ENCODE measurements at regions not wholly inside any gene's neighbourhood (a gene's known extent, or its start where the extent isn't known, plus 50 kb on each side); places are given as distances from the start of the nearest gene placed in this dataset.
A peak's percentile ranks its signal among the peaks of the same experiment; 100 is the strongest.

DNA sequence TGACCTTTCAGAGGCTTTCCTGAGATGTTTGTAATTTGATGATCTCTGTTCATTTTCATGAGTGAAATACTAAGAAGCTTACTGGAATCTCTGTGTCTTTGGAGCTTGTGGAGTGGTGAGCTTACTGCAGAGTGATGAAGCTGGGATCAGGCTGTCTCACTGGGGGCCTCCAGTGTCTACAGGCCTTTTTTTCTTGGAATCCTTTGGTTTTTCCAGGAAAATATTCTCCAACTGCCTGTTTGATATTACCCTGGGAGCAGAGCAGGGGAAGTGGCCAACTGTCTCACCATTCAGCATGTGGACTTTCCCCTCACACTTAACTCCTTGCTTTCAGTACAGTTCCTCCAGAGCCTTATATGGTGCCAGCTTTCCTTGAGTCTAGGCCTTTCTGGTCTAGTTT, 62.0 kb upstream of the KCNA1 start:
- H3K4me2 ChIP-seq (ENCODE audit: low read length), result no peak overlapping the region
- no peak overlapping the region for H2AFZ ChIP-seq (ENCODE audit: low read depth, low read length)
- H3K79me2 ChIP-seq (ENCODE audit: low read length), result no peaks in the 10 kb centered on the region
- TF ChIP-seq, protein P1, sequence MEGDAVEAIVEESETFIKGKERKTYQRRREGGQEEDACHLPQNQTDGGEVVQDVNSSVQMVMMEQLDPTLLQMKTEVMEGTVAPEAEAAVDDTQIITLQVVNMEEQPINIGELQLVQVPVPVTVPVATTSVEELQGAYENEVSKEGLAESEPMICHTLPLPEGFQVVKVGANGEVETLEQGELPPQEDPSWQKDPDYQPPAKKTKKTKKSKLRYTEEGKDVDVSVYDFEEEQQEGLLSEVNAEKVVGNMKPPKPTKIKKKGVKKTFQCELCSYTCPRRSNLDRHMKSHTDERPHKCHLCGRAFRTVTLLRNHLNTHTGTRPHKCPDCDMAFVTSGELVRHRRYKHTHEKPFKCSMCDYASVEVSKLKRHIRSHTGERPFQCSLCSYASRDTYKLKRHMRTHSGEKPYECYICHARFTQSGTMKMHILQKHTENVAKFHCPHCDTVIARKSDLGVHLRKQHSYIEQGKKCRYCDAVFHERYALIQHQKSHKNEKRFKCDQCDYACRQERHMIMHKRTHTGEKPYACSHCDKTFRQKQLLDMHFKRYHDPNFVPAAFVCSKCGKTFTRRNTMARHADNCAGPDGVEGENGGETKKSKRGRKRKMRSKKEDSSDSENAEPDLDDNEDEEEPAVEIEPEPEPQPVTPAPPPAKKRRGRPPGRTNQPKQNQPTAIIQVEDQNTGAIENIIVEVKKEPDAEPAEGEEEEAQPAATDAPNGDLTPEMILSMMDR (IDR thresholded peaks at IDR 0.05; ENCODE audit: low read depth, low read length), result no peak
- TF ChIP-seq EZH2phosphoT487 (IDR thresholded peaks at IDR 0.05; ENCODE audit: low read depth), result no peak
- H3K4me3 ChIP-seq (ENCODE audit: low read length), result no peak overlapping the region
- H3K9me3 ChIP-seq (ENCODE audit: insufficient read depth, low read length), result no peaks in the 10 kb centered on the region
- H3K36me3 ChIP-seq (replicated peaks; ENCODE audit: low read depth, low read length), result peaks cover 3% of the 10 kb centered on the region
- H3K27me3 ChIP-seq (ENCODE audit: low read depth, low read length), result peaks cover 2% of the 10 kb centered on the region; the same call in 1 of the 2 replicates
- no peak overlapping the region for H3K27ac ChIP-seq (ENCODE audit: low read length)
- no peaks in the 10 kb centered on the region for H4K20me1 ChIP-seq (ENCODE audit: insufficient read depth, low read length)
- H3K4me1 ChIP-seq (ENCODE audit: low read length), result peaks cover 4% of the 10 kb centered on the region
- no peak overlapping the region for H3K9ac ChIP-seq (ENCODE audit: low read length)

DNA sequence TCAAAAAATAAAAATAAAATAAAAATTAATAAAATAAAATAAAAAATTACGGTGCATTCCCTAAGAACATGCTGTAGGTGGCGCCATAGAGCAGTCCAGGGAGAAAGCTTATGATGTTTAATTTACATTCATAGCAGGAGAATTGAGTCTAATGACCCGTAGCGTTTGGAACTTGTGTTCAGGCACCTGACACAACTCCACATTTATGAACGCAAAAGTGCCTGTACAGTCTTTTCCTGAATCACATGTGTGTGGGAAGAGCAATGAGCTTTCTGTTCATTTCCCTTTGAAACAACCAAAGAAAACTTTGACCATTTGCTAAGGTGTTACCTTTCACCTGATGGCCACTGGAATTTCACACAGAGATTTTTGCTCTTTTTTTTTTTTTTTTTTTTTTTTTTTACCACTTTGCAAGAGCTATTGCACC, 60.6 kb upstream of the KCNA1 start:
- Histone ChIP-seq H3K27me3 (ENCODE audit: low read depth, low read length) (peaks cover 2% of the 10 kb centered on the region; the same call in 1 of the 2 replicates), H3K9me3 (ENCODE audit: insufficient read depth, low read length) (no peaks in the 10 kb centered on the region), H3K4me3 (ENCODE audit: low read length) (no peak overlapping the region), H4K20me1 (ENCODE audit: insufficient read depth, low read length) (no peaks in the 10 kb centered on the region), H3K9ac (ENCODE audit: low read length) (peak overlapping the region; percentile 25; the same call in 1 of the 2 replicates), H3K4me2 (ENCODE audit: low read length) (peak overlapping the region; percentile 57), H3K4me1 (ENCODE audit: low read length) (peaks cover 3% of the 10 kb centered on the region), H2AFZ (ENCODE audit: low read depth, low read length) (no peak overlapping the region), H3K79me2 (ENCODE audit: low read length) (no peaks in the 10 kb centered on the region), H3K36me3 (replicated peaks; ENCODE audit: low read depth, low read length) (no peaks in the 10 kb centered on the region), H3K27ac (ENCODE audit: low read length) (no peak overlapping the region)
- no peak for TF ChIP-seq EZH2phosphoT487 (IDR thresholded peaks at IDR 0.05; ENCODE audit: low read depth)
- TF ChIP-seq, protein P1 (IDR thresholded peaks at IDR 0.05; ENCODE audit: low read depth, low read length), result peak; percentile 39

DNA sequence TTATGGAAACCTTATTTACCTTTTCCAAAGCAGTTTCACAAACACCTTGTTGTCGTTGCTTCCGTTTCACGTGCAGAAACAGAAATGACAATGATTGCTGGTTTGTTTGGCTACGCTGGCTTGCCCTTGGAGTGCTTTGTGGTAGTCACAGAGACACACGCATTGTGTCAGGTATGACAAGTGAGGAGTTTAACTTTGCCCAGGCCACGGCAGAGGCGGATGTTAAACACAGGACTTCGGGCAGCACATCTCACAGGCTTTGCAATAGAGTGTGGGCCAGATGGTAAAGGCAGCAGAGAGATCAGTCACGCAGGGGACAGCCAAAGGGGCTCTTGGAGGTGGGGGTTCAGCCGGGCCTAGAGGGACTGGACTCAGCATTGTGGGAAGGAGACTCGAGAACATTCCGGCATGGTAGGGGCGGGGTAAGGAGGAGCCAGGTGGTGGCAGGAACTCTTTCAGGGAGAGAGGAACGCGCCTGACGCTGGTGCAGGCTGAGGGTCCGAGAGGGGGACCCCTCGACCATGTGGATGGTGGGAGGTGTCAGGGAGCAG, 59.8 kb upstream of the KCNA1 start:
- TF ChIP-seq, protein P1 (IDR thresholded peaks at IDR 0.05; ENCODE audit: low read depth, low read length), result no peak
- TF ChIP-seq EZH2phosphoT487 (IDR thresholded peaks at IDR 0.05; ENCODE audit: low read depth), result no peak
- H3K9me3 ChIP-seq (ENCODE audit: insufficient read depth, low read length), result no peaks in the 10 kb centered on the region
- H4K20me1 ChIP-seq (ENCODE audit: insufficient read depth, low read length), result no peaks in the 10 kb centered on the region
- H3K79me2 ChIP-seq (ENCODE audit: low read length), result no peaks in the 10 kb centered on the region
- H3K27ac ChIP-seq (ENCODE audit: low read length), result no peak overlapping the region
- H2AFZ ChIP-seq (ENCODE audit: low read depth, low read length), result no peak overlapping the region
- peaks cover 2% of the 10 kb centered on the region; the same call in 1 of the 2 replicates for H3K27me3 ChIP-seq (ENCODE audit: low read depth, low read length)
- H3K4me2 ChIP-seq (ENCODE audit: low read length), result no peak overlapping the region
- H3K36me3 ChIP-seq (replicated peaks; ENCODE audit: low read depth, low read length), result no peaks in the 10 kb centered on the region
- H3K4me1 ChIP-seq (ENCODE audit: low read length), result peaks cover 3% of the 10 kb centered on the region
- H3K9ac ChIP-seq (ENCODE audit: low read length), result no peak overlapping the region
- H3K4me3 ChIP-seq (ENCODE audit: low read length), result no peak overlapping the region

DNA sequence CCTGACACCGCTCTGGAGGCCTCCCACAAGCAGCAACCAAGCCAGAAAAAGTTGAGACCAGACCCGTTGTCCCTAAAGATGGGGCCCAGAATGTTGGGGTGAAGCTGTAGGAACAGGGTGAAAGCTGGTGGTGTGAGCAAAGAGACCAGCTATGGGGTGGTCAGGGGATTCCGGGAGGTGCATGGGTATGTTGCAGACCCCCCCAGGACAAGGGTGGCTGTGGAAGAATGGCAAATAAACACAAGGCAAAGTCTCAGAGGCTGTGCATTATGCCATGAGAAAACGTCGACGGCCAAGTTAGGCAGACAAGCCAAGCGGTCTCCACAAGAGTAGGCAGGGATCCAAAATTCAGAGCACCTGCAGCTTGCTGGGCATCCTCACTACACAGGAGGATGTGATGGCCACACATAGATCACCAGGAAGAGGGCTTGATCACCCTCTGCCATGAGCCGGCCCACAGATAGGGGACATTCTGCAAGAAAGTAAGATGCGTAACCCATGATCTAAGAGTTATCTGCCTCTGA, 58.8 kb upstream of the KCNA1 start:
- Histone ChIP-seq H3K4me3 (ENCODE audit: low read length) (no peak overlapping the region), H3K4me2 (ENCODE audit: low read length) (no peak overlapping the region), H2AFZ (ENCODE audit: low read depth, low read length) (no peak overlapping the region), H4K20me1 (ENCODE audit: insufficient read depth, low read length) (no peaks in the 10 kb centered on the region), H3K36me3 (replicated peaks; ENCODE audit: low read depth, low read length) (no peaks in the 10 kb centered on the region), H3K9me3 (ENCODE audit: insufficient read depth, low read length) (no peaks in the 10 kb centered on the region), H3K27ac (ENCODE audit: low read length) (no peak overlapping the region), H3K27me3 (ENCODE audit: low read depth, low read length) (peaks cover under 1% of the 10 kb centered on the region; the same call in 1 of the 2 replicates), H3K9ac (ENCODE audit: low read length) (no peak overlapping the region), H3K4me1 (ENCODE audit: low read length) (peaks cover 7% of the 10 kb centered on the region), H3K79me2 (ENCODE audit: low read length) (no peaks in the 10 kb centered on the region)
- TF ChIP-seq, protein P1 (IDR thresholded peaks at IDR 0.05; ENCODE audit: low read depth, low read length), result no peak
- no peak for TF ChIP-seq EZH2phosphoT487 (IDR thresholded peaks at IDR 0.05; ENCODE audit: low read depth)

Data from OCI-LY3 (cell line).